ENCODE measurements at regions not wholly inside any gene's neighbourhood (a gene's known extent, or its start where the extent isn't known, plus 50 kb on each side); places are given as distances from the start of the nearest gene placed in this dataset.

DNA sequence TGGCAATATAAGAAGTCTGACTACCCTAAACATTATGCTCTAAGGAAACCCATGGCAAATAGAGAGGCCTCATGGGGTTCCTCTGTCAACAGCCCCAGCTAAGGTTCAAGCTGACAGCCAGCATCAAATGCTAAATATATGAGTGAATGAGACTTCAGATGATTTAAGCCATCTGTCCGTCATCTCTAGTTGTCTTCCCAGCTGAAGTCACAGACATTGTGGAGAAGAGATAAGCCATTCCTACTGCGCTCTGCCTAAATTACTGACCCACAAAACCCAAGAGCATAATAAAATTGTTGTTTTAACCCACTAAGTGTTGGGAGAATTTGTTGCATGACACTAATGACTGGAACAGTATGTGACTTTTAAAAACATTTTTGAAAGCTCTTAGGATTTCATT lies 87.3 kb upstream of the IGSF10 start:
- TF ChIP-seq, protein P1, sequence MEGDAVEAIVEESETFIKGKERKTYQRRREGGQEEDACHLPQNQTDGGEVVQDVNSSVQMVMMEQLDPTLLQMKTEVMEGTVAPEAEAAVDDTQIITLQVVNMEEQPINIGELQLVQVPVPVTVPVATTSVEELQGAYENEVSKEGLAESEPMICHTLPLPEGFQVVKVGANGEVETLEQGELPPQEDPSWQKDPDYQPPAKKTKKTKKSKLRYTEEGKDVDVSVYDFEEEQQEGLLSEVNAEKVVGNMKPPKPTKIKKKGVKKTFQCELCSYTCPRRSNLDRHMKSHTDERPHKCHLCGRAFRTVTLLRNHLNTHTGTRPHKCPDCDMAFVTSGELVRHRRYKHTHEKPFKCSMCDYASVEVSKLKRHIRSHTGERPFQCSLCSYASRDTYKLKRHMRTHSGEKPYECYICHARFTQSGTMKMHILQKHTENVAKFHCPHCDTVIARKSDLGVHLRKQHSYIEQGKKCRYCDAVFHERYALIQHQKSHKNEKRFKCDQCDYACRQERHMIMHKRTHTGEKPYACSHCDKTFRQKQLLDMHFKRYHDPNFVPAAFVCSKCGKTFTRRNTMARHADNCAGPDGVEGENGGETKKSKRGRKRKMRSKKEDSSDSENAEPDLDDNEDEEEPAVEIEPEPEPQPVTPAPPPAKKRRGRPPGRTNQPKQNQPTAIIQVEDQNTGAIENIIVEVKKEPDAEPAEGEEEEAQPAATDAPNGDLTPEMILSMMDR (optimal IDR thresholded peaks at IDR 0.05 in 1 of 3, IDR thresholded peaks at IDR 0.05 in 1 of 3, conservative IDR thresholded peaks at IDR 0.05 in 1 of 3; ENCODE audit: extremely low read depth in 1 of 3, insufficient read depth in 2 of 3, low read length in 3 of 3): no peak
- TF ChIP-seq EZH2 (IDR thresholded peaks at IDR 0.05; ENCODE audit: low read length): no peak
- Histone ChIP-seq H4K20me1 (ENCODE audit: control insufficient read depth, extremely low read depth, insufficient read depth, low read length) (no peaks in the 10 kb centered on the region), H3K4me2 (ENCODE audit: control insufficient read depth, extremely low read depth, insufficient read depth, low read depth, low read length) (no peak overlapping the region), H3K9ac (ENCODE audit: control insufficient read depth, extremely low read depth, insufficient read depth, low read length) (no peak overlapping the region), H3K4me3 (ENCODE audit: control insufficient read depth in 2 of 3, extremely low read depth in 1 of 3, insufficient read depth in 2 of 3, low read depth in 1 of 3, low read length in 3 of 3) (no peak overlapping the region), H3K9me3 (ENCODE audit: control insufficient read depth, low read depth, low read length) (no peaks in the 10 kb centered on the region), H3K79me2 (ENCODE audit: control insufficient read depth, insufficient read depth, low read length) (no peaks in the 10 kb centered on the region), H3K9me1 (ENCODE audit: control insufficient read depth, extremely low read depth, insufficient read depth, low read length) (no peaks in the 10 kb centered on the region), H3K4me1 (ENCODE audit: control insufficient read depth, extremely low read depth, insufficient read depth, low read length) (peaks cover 10% of the 10 kb centered on the region), H3K27me3 (ENCODE audit: control insufficient read depth, extremely low read depth, insufficient read depth, low read length) (no peaks in the 10 kb centered on the region), H3K27ac (ENCODE audit: control insufficient read depth, insufficient read depth, low read length) (no peak overlapping the region), H3K36me3 (ENCODE audit: control insufficient read depth in 2 of 2, extremely low read depth in 1 of 2, insufficient read depth in 2 of 2, low read length in 2 of 2) (no peaks in the 10 kb centered on the region), H2AFZ (ENCODE audit: control insufficient read depth, low read length) (no peak overlapping the region)
- dilution Hi-C loops (cut with MboI; ENCODE audit: extremely low pct_ligation_motif_present, low sequenced_read_pairs): no loop called here
- no peak for DNase-seq (ENCODE audit: low read depth, low spot score)
- FAIRE-seq: no peak

DNA sequence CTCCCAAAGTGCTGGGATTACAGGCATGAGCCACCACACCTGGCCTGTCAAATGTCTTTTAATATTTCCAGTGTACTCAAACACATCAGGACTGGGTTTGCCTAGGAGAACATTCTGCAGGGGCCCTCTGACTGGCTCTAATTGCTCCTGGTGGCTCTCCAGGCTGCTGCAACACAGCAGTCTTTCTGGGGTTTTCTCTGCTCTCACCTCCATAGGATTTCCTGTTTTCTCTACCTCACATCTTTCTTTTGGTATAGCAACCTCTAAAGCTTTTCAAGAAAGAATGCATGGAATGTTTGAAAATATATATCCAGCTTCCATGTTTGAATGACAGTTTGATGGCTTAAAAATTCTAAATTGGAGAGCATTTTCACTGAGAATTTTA lies 83.3 kb upstream of the IGSF10 start:
- dilution Hi-C loops (cut with MboI; ENCODE audit: extremely low pct_ligation_motif_present, low sequenced_read_pairs): no loop called here
- Histone ChIP-seq H3K27ac (ENCODE audit: control insufficient read depth, insufficient read depth, low read length) (no peak overlapping the region), H3K9ac (ENCODE audit: control insufficient read depth, extremely low read depth, insufficient read depth, low read length) (no peak overlapping the region), H4K20me1 (ENCODE audit: control insufficient read depth, extremely low read depth, insufficient read depth, low read length) (no peaks in the 10 kb centered on the region), H3K36me3 (ENCODE audit: control insufficient read depth in 2 of 2, extremely low read depth in 1 of 2, insufficient read depth in 2 of 2, low read length in 2 of 2) (no peaks in the 10 kb centered on the region), H3K9me3 (ENCODE audit: control insufficient read depth, low read depth, low read length) (no peaks in the 10 kb centered on the region), H2AFZ (ENCODE audit: control insufficient read depth, low read length) (no peak overlapping the region), H3K4me1 (ENCODE audit: control insufficient read depth, extremely low read depth, insufficient read depth, low read length) (peaks cover 7% of the 10 kb centered on the region), H3K9me1 (ENCODE audit: control insufficient read depth, extremely low read depth, insufficient read depth, low read length) (no peaks in the 10 kb centered on the region), H3K4me3 (ENCODE audit: control insufficient read depth in 2 of 3, extremely low read depth in 1 of 3, insufficient read depth in 2 of 3, low read depth in 1 of 3, low read length in 3 of 3) (no peak overlapping the region), H3K27me3 (ENCODE audit: control insufficient read depth, extremely low read depth, insufficient read depth, low read length) (no peaks in the 10 kb centered on the region), H3K4me2 (ENCODE audit: control insufficient read depth, extremely low read depth, insufficient read depth, low read depth, low read length) (no peak overlapping the region), H3K79me2 (ENCODE audit: control insufficient read depth, insufficient read depth, low read length) (no peaks in the 10 kb centered on the region)
- no peak for DNase-seq (ENCODE audit: low read depth, low spot score)
- FAIRE-seq: peak; percentile 56
- TF ChIP-seq EZH2 (IDR thresholded peaks at IDR 0.05; ENCODE audit: low read length): no peak
- TF ChIP-seq, protein P1 (optimal IDR thresholded peaks at IDR 0.05 in 1 of 3, IDR thresholded peaks at IDR 0.05 in 1 of 3, conservative IDR thresholded peaks at IDR 0.05 in 1 of 3; ENCODE audit: extremely low read depth in 1 of 3, insufficient read depth in 2 of 3, low read length in 3 of 3): no peak
